Hematopoietic multipotent progenitor cell treated with erythropoietin and hydrocortisone succinate and interleukin-3 and kit ligand, for 15 days (in vitro differentiated cells): ENCODE measurements at regions not wholly inside any gene's neighbourhood (a gene's known extent, or its start where the extent isn't known, plus 50 kb on each side); places are given as distances from the start of the nearest gene placed in this dataset.

Experiments used
- DNase-seq: peaks from one replicate; pipeline ENCODE4 v3.0.0-alpha.2; 2015; ENCODE audit warnings: low spot score

DNA sequence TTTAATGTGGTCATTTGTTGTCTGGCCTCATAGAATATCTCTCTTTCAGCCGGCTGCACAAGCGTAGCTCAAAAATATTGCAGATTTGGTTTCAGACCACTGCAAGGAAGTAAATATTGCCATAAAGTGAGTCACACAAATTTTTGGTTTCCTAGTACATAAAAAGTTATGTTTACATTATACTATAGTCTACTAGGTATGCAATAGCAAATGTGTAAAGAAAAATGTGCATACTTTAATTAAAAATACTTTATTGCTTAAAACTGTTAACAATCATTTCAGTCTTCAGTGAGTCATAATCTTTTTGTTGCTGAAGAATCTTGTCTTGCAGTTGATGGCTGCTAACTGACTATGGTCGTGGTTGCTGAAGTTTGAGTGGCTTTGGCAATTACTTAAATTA lies 425.1 kb upstream of the ROBO1 start:
- DNase-seq: no peak

DNA sequence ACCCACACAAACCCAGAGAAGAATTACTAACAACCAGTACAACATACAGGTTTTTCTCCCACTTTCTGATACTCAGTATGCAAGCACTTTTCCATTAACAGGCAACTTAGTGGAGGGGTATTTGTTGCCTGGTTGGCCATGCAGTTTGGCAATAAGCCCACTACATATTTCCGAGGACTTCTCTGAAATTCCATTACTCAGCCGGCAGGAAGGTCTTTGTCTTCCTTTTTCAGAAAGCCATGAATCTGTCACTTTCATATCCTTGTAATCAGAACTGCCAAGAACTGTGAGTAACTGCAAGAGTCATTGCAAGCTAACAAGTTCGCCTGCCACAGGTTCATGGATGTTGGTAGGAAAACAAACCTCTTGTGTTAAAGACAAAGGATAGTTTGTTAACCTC lies 422.3 kb upstream of the ROBO1 start:
- DNase-seq: no peak

DNA sequence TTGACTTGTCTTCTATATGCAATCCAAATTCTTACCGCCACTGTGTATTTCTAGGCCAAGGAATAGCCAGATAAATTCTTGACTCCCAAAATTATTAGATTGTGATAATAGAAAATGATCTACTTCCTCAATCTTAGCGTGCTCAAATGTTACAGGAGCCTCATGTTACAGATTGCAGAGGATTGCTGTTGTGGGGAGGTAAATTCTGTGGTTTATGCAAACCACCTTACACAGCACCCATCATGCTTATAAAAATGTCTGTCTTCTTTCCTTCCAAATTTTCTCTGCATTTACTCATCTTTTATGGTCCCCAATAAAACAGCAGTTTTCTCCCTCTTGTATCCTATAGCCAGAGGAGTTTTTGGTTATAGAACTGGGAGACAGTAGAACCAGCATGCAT lies 420.2 kb upstream of the ROBO1 start:
- DNase-seq: no peak

DNA sequence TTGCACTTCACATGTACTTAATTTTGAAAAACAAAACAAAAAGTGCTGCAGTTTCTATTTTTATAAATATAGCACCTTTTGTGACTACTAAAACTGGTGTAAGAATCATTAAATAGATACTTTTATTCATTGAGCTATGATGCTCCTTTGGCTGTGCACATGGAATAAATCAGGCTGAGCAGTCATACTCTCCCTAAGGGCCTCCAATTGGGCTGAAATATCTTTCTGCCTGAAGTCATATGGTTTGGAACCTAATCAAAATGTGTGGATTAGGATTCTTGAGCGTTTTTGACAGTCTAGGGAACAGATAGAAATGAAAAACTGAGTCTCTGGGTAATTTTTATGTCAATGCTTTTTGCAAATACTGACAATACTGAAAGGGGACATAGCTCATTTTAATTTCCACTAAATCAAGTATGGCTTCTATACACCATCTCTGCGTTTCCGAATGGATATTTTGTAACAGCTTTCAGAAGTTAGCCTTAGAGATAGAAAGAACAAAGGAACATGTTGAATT lies 392.2 kb upstream of the ROBO1 start:
- no peak for DNase-seq

DNA sequence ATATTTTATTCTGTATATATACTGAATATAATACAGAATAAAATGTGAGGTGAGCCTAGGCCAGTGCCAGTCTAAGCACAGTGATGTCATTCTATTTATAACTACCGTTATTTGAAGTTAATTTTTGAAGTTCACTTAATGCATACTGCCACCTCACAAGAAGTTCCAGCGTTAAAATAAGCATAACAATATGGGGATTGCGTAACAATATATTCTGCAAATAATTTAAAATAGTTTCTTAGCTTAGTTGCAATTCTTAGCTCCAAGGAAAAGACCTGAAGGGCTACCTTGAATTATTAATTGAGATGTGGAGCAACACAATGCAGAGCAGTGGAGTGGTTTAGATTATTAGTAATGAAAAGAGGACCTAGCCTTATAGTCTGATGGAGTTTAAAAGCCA lies 390.5 kb upstream of the ROBO1 start:
- DNase-seq: no peak

DNA sequence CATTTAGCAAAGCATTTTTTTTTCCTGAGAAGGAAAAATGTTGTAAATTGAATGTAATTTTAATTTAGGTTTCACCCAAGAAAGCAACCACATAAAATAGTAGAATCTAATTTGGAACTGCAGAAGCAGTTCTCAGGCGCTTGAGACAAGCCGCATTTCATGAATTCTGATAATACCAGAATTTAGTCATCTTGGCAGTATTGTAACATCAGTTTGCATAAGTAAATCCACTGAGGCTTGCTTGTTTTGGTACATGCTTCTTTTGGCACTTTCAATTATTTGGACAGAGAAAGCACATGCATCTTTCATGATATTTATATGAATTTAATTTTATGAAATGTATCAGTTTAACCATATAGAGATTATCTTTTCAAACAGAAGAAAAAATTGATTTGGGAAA lies 389.7 kb upstream of the ROBO1 start:
- no peak for DNase-seq

DNA sequence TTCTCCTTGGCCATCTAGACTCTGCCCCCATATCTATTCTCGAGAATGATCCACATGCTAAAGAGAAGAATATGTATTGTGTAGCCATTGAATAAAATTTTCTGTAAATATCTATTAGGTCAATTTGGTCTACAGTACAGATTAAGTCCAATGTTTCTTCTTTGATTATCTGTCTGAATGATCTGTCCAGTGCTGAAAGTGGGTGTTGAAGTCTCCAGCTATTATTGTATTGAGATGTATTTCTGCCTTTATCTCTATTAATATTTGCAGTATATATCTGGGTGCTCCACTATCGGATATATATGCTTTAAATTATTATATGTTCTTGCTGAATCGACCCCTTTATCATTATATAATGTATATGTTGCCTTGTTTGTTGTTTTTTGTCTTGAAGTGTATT lies 384.9 kb upstream of the ROBO1 start:
- no peak for DNase-seq

DNA sequence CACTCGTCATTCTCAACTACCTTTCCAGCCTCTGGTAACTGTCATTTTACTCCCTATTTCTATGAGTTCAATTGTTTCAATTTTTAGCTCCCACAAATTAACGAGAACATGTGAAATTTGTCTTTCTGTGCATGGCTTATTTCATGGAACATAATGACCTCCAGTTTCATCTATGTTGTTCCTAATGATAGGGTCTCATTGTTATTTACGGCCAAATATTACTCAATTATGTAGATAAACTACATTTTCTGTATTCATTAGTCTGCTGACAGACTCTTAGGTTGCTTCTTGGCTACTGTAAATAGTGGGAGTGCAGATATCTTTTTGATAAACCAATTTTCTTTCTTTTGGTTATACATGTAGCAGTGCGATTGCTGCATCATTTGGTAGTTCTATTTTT lies 374.9 kb upstream of the ROBO1 start:
- no peak for DNase-seq

DNA sequence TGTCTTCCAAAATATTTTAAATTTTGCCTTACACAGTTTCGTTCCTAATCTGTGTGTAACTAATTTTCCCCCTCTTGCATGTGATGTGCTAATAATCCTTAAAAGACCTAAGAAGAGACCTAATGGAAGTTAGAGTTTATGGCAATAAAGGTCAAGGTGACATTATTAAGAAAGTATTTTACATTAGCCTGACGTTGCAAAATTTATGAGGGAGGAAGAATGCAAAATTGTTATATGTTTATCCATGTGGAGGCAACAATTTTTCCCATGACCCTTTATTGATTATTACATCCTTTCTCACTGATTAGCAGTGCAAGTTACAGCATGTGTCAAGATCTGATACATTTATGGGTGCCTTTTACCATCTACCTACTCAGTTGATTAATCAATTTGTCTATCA lies 373.8 kb upstream of the ROBO1 start:
- no peak for DNase-seq

DNA sequence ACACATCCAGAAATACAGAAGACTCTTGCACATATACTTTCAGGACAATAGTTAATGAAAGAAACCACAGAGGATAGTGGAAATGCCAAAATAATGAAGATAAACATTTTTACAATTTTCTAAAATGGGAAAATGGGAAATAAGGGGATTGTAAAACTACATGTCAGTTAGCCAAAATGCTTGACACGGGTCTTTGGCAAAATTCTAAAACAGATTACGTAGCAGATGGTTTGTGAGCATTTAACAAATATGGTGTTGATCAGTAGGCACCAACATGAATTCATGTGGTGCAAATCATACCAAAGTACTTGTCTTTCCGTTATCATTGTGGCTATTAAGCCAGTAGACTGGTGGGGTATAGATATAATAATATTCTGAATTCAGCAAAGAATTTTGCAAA lies 348.5 kb upstream of the ROBO1 start:
- DNase-seq: no peak

DNA sequence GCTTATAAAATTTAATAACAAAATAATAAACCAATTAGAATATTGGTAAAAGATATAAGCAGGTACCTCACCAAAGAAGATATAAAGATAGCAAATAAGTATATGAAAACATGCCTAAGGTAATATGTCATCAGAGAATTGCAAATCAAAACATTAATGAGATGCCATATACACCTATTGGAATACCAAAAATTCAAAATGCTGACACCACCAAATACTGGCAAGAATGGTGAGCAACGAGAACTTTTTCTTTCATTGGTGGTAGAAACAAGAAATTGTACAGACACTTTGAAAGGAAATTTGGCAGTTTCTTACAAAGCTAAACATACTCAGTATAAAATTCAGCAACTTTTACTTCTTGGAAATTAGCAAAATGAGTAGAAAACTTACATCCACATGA lies 346.9 kb upstream of the ROBO1 start:
- no peak for DNase-seq

DNA sequence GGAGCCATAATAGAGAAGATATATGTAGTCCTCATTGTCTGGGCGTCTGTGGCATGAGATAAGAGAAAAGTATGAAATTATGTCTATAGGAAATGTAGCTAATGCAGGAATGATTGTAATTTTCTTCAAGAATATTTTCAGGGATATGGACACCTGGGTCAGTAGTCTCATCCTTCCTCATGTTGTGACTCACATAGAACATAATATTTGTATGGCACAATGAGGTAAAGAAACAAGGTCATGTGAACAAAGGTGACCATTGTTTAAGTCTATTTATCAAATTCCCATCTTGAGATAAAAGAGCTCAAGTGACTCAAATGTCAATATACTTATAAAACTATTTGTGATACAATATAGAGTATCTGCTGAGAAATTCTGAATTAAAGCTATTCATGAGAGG lies 345.5 kb upstream of the ROBO1 start:
- DNase-seq: no peak

DNA sequence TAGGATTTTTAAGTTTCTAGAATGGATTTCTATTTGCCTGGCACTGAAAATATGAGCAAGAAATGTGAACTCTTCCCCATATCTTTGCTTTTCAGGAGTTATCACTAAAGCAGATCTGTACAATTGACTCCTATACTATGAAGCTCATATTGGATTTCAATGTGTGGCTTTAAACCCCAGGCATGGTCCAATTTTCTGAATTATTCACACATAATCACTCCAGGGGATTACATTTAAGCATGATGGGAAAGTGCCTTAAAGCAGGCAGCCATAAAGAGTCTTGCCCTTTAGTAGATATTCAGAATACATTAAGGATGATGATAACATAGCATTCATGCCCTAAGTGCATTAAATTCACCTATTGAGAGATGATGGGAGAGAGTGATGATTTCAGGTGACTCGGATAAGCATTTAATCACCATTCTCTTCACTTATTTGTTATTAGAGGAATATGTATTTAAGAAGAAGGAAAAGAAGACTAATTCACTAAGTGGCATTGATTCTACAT lies 331.8 kb upstream of the ROBO1 start:
- DNase-seq: no peak

DNA sequence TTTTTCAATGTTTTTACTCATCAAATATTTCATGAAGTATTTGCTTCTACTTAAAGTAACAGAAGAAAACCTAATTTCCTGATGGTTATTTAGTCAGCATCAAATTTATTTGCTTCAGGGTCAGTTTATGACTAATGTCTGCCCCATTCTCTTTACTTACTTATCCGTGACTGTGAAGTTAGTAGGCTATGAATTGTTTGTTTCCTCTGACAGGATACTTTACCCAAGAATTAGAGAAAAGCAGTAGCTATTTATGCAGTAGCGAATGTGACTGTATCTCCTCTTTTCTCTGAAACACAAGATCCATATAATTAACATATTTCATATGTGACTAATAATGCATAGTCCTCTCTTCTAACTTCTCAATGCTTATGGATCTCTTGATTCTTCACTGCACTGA lies 329.9 kb upstream of the ROBO1 start:
- no peak for DNase-seq

DNA sequence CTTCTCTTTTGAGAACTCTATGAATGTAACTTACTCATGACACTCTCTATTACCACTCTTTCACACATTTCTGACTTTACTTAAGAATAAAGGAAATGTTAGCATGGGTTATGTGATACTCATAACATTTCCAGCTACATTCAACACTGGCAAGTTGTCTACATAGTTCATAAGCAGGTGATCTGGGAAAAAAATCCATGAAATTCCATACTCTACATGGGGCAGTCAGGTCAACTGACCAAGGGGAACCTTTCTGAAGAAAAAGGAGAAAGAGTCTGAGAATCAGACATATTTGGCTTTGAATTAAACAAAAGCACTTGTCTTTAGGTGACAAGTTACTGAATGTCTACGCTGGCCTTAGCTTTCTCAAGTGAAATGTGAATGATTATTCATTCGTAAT lies 329.1 kb upstream of the ROBO1 start:
- no peak for DNase-seq

DNA sequence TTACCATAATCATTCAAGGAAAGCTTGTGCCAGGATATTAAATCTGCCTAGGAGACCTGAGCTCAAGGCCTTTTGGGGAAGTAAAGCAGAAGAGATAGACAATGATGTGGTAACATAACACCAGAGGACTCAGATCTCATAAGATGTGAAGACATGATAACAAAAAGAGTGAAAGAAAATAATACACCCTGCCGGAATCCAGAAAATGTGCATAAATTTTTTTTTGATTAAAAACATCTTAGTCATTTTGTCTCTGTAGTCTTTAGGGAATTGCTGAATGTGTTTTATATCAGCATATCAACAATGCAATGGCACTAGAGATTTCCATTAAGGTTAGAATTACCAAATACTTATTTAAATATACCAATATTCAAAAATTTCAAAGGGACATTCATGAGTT lies 326.8 kb upstream of the ROBO1 start:
- DNase-seq: no peak

DNA sequence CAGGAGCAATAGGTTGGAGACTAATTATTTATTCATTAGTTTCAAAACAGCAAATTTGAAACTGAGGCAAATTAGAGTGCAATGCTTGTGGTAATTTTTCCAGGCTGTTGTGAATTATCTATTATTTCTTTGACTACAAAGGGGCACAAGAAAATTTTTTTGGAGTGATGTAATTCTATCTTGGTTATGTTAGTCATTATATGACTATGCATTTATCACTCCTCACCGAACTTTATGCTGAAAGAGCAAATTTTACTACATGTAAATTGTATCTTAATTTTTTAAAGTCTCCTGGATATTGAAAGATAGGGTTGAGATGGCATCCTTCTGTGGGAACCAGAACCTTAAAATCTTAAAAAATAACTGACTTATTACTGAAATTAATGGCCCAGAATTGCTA lies 320.0 kb upstream of the ROBO1 start:
- no peak for DNase-seq

DNA sequence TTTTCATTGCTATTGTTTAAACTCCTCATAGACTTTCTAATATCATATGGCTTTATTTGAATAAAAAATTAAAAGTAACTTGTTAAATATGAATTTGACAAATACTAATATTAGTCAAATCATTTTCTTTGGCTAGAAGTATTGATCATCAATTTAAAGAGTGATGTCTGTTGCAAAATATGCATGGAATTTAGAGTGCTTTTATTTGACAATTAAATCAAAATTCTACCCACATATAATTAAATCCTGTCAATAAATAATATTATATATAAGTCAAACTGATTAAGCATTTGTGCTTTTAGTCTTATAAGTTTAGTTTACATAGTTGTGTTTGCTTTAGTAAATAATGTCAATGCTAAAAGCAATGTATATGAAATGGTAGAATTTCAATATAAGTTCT lies 318.6 kb upstream of the ROBO1 start:
- DNase-seq: no peak

DNA sequence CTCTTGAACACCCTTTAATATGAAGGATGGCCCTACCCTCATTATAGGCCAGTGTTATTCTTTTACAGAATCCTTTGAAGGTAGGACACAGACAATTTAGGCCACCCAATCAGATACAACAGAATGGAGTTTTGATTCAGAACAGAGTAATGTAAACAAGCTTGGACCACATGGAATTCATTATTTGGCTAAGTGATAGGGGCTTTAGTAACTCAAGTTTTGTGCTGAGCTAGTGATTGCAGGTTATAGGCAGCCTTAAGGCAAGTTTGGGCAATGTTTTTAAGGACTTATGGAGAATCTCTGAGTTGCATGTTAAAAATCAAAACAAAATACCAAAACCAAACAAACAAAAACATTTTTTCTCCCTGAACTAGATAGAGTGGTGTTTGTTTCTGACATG lies 312.1 kb upstream of the ROBO1 start:
- no peak for DNase-seq

DNA sequence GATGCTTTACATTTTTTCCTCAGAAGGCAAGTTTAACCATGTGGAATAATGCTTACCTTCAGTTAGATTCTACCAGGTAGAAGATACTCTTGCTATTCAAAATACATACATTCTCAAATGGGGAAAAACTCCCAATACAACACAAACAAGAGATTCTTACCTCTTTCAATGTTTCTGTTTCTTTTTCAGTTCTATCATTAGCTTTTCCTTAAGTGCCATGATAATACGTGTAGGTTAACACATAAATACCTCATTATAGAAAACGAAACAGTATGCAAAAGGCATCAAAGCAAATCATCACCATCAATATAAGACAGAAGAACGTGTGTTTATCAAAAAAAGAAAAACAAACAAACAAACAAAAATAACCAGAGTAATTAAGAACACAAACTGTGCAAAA lies 300.7 kb upstream of the ROBO1 start:
- DNase-seq: no peak

DNA sequence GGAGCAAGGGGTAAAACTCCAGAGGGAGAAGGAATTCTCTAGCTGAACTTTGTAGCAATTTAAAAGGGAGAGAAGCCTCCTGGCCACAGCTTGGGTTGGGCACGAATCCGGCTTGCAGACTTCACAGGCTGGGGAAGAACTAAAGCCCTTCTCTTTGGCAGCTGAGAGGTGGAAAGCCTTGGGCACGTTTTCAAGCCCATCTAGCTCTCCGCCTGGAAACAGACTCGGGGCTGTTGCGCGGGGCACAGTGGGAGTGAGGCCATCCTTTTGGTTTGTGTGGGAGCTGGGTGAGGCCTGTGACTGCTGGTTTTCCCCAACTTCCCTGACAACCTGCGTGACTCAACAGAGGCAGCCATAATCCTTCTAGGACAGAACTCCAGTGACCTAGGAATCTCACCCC lies 295.7 kb upstream of the ROBO1 start:
- DNase-seq: no peak

DNA sequence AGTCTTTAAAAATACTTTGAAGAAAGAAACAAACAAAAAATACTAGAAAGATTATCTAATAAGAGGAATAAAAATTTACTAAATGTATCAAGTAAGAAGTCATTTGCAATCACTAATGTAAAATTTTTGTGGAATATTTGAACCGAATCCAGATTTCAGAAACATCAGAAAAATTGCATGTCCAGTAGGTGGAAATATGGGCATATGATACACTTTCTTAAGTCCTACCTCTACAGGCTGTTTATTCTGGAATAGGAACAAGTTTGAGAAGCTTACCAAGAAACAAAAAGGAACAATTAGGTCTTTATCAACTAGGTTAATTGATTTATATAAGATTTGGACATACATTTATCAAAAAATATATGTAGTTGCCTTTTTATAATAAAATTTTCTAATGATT lies 292.9 kb upstream of the ROBO1 start:
- DNase-seq: no peak

DNA sequence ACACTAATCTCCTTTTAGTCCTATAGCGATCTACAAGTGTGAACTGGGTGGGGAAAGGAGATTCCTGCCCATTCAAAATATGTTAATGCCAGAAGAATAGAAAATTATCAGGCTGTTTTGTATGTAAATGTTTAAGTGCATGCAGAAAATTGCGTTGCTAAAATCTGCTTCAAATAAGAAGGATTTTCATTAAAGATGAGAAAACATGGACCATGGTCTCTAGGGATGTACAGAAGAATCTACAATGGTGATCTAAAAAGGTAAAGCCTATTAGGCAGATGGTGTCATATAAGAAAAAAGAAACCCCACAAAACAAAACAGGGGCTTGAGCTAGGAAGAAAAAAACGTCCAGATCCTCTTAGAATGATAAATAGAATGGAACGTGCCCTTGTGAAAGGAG lies 287.5 kb upstream of the ROBO1 start:
- no peak for DNase-seq

DNA sequence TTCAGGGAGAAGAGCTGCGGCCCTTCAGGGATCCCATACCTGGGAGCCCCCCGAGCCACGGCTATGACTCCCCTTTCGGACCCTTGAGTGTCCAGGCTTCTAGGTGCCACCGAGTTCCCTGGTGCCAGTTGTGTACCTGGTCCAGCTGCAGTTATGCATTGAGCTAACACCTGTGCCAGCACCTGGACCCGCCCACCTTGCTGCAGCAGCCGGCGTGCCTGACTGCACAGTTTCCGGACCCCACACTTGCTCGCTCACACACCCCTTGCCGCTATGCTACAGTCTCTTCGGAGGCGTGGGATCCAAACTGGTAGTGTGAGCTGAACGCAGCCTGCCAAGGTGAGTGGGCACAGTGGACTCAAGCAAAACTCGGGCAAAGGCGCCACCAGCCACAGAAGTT lies 284.5 kb upstream of the ROBO1 start:
- no peak for DNase-seq

DNA sequence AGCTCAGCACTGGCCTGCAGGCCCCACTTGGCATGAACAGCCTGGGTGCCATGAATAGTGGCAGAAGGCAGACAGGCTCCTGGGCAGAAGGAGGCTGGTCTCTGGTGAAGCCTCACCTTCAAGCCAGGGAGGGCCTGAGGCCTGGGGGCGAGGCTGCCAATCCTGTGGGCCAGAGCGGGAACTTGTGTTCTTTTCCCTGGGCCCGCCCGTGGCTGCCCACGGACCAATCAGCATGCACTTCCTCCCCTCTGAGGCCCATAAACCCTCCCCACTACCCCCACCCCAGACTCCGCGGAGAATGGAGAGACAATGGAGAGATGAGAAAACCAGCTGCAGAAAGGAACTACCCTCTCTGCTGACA lies 283.8 kb upstream of the ROBO1 start:
- DNase-seq: no peak
